ENCODE measurements at regions not wholly inside any gene's neighbourhood (a gene's known extent, or its start where the extent isn't known, plus 50 kb on each side); places are given as distances from the start of the nearest gene placed in this dataset.
"Not testable (repeated sequence)": the region's sequence is repeated elsewhere in the genome, so short reads cannot be mapped to it uniquely, and the experiment has no call there.

DNA sequence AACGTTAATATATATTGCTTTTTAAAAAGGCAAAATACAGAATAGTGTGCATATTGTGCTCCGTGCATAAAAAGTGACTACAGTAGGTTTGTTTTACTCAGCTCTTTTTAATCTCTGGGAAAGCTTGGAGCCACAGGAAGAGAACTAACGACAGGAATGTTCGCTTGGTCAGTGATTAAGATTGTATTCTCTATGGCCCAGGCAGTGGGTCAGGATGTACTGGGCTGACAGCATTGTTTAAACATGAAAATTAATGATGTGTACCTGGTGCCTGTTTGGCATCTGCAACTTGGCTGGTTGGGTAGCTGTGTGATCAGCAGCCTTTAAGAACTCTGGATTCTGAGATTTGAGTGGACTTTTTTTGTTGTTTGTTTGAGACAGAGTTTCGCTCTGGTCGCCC is 85.3 kb downstream of the SPATA31A6 start:
- TF ChIP-seq, protein P1, sequence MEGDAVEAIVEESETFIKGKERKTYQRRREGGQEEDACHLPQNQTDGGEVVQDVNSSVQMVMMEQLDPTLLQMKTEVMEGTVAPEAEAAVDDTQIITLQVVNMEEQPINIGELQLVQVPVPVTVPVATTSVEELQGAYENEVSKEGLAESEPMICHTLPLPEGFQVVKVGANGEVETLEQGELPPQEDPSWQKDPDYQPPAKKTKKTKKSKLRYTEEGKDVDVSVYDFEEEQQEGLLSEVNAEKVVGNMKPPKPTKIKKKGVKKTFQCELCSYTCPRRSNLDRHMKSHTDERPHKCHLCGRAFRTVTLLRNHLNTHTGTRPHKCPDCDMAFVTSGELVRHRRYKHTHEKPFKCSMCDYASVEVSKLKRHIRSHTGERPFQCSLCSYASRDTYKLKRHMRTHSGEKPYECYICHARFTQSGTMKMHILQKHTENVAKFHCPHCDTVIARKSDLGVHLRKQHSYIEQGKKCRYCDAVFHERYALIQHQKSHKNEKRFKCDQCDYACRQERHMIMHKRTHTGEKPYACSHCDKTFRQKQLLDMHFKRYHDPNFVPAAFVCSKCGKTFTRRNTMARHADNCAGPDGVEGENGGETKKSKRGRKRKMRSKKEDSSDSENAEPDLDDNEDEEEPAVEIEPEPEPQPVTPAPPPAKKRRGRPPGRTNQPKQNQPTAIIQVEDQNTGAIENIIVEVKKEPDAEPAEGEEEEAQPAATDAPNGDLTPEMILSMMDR (IDR thresholded peaks at IDR 0.05; ENCODE audit: extremely low read depth in 1 of 2, insufficient read depth in 1 of 2, low read depth in 1 of 2, low read length in 2 of 2): not testable (repeated sequence)
- not testable (repeated sequence) for TF ChIP-seq POLR2A (IDR thresholded peaks at IDR 0.05; ENCODE audit: low read depth, low read length); EZH2 (IDR thresholded peaks at IDR 0.05; ENCODE audit: borderline replicate concordance, low read depth, low read length, severe bottlenecking); POLR2AphosphoS5 (IDR thresholded peaks at IDR 0.05; ENCODE audit: insufficient read depth, low read depth, low read length); MYC (IDR thresholded peaks at IDR 0.05; ENCODE audit: low read depth, low read length); FOS (IDR thresholded peaks at IDR 0.05; ENCODE audit: borderline replicate concordance, insufficient read depth, low read length)
- TF ChIP-seq, protein P2, sequence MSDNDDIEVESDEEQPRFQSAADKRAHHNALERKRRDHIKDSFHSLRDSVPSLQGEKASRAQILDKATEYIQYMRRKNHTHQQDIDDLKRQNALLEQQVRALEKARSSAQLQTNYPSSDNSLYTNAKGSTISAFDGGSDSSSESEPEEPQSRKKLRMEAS (IDR thresholded peaks at IDR 0.05; ENCODE audit: insufficient read depth, insufficient read length): not testable (repeated sequence)
